ENCODE measurements at regions not wholly inside any gene's neighbourhood (a gene's known extent, or its start where the extent isn't known, plus 50 kb on each side); places are given as distances from the start of the nearest gene placed in this dataset.
"Not testable (repeated sequence)": the region's sequence is repeated elsewhere in the genome, so short reads cannot be mapped to it uniquely, and the experiment has no call there.

DNA sequence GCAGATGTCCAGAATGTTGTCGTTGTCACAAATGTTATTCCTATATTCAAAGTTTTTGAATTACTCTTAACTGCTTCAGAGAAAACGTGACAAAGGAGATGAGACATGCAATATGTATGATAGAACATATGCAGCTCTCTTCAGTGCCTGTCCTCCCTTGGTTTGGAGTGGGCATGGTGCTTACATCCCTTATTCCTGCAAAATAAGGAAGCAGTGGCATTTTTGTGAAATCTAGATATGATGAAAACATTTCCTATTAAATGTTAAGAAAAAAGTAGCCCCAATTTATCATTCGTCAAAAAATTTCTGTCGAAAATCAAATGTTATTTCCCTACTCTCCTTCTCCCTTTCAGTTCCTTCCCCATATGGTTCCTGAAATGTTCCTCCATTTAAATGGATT is 457.5 kb upstream of the FANCL start (continued):
- TF ChIP-seq RBBP5 (IDR thresholded peaks at IDR 0.05; ENCODE audit: borderline replicate concordance, low read depth, low read length) (no peak), RXRA (IDR thresholded peaks at IDR 0.05; ENCODE audit: insufficient read depth, low read depth, low read length) (no peak), NANOG (IDR thresholded peaks at IDR 0.05; ENCODE audit: insufficient read depth, low read depth, low read length, poor library complexity, severe bottlenecking) (no peak), SUZ12 (IDR thresholded peaks at IDR 0.05; ENCODE audit: low read length) (no peak)
- TF ChIP-seq, protein P1, sequence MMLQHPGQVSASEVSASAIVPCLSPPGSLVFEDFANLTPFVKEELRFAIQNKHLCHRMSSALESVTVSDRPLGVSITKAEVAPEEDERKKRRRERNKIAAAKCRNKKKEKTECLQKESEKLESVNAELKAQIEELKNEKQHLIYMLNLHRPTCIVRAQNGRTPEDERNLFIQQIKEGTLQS (IDR thresholded peaks at IDR 0.05; ENCODE audit: insufficient read depth, low read depth, low read length), result no peak

DNA sequence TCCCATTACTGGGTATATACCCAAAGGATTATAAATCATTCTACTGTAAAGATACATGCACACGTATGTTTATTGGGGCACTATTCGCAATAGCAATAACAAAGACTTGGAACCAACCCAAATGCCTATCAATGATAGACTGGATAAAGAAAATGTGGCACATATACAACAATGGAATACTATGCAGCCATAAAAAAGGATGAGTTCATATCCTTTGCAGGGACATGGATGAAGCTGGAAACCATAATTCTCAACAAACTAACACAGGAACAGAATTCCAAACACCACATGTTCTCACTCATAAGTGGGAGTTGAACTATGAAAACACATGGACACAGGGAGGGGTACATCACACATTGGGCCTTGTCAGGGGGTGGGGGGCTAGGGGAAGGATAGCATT is 453.0 kb upstream of the FANCL start:
- H3K23me2 ChIP-seq (ENCODE audit: low read depth, low read length); H2AK5ac ChIP-seq (ENCODE audit: low read depth, low read length); H3K36me3 ChIP-seq (ENCODE audit: control insufficient read depth in 2 of 4, insufficient read depth in 4 of 4, low read length in 3 of 4); H2AFZ ChIP-seq (ENCODE audit: low read length); H2BK120ac ChIP-seq (replicated peaks; ENCODE audit: low read depth, low read length); H3K4me1 ChIP-seq (replicated peaks in 1 of 4; ENCODE audit: control insufficient read depth in 3 of 4, insufficient read depth in 4 of 4, low read length in 3 of 4); DNase-seq (ENCODE audit: low read depth in 1 of 2, low spot score in 2 of 2); H3K14ac ChIP-seq (ENCODE audit: insufficient read length); H3K23ac ChIP-seq (ENCODE audit: insufficient read length); FAIRE-seq; H3K56ac ChIP-seq (replicated peaks; ENCODE audit: insufficient read length, low read depth, low read length); H3K18ac ChIP-seq (ENCODE audit: extremely low read depth, low read length); H3K79me1 ChIP-seq (ENCODE audit: low read depth, low read length); H4K20me1 ChIP-seq (replicated peaks in 1 of 2; ENCODE audit: control insufficient read depth in 1 of 2, insufficient read depth in 2 of 2, low read length in 2 of 2); H2BK15ac ChIP-seq (ENCODE audit: low read length); POLR2A ChIA-PET (ENCODE audit: partially characterized antibody); H4K91ac ChIP-seq (replicated peaks; ENCODE audit: insufficient read length, low read length); H3K4me3 ChIP-seq (ENCODE audit: extremely low read depth in 1 of 4, insufficient read depth in 2 of 4, low read depth in 3 of 4, low read length in 4 of 4); H3K9me3 ChIP-seq (ENCODE audit: insufficient read depth in 2 of 2, low read depth in 1 of 2, low read length in 1 of 2); H3K27me3 ChIP-seq (replicated peaks in 1 of 4; ENCODE audit: control insufficient read depth in 3 of 4, extremely low read depth in 1 of 4, insufficient read depth in 3 of 4, low read length in 3 of 4); H2BK20ac ChIP-seq (ENCODE audit: low read length); H4K8ac ChIP-seq (ENCODE audit: extremely low read depth, insufficient read depth, low read length); H3K27ac ChIP-seq (ENCODE audit: low read depth, low read length); H3K79me2 ChIP-seq (ENCODE audit: control insufficient read depth in 1 of 2, insufficient read depth in 2 of 2, low read length in 2 of 2); H3K9ac ChIP-seq (replicated peaks in 1 of 4; ENCODE audit: extremely low read depth in 1 of 4, low read depth in 3 of 4, low read length in 3 of 4); H3K4ac ChIP-seq (replicated peaks; ENCODE audit: insufficient read length, low read depth, low read length); H2BK5ac ChIP-seq (ENCODE audit: low read depth, low read length); H2BK12ac ChIP-seq (ENCODE audit: low read depth, low read length); H3K4me2 ChIP-seq (ENCODE audit: insufficient read depth in 1 of 2, low read depth in 2 of 2, low read length in 2 of 2); H4K5ac ChIP-seq (ENCODE audit: insufficient read length, low read depth, low read length): not testable (repeated sequence)
- WGBS, 2 experiments (ENCODE audit: extremely low coverage in 1 of 2, insufficient coverage in 1 of 2, insufficient read length in 1 of 2, insufficient replicate concordance in 2 of 2, low coverage in 1 of 2, low lambda C conversion rate in 2 of 2, missing lambda C conversion rate in 1 of 2), result 81% methylated on average over 2 of the region's 2 CpGs; no CpG with 5 or more reads in 1 of the 2 experiments
- CTCF ChIA-PET (ENCODE audit: partially characterized antibody), result interaction anchor here (1.6 kb wide), 1 partner anchor 9 kb away, joined by 4 read pairs; no protein-coding TSS in a partner anchor
